ENCODE measurements at regions not wholly inside any gene's neighbourhood (a gene's known extent, or its start where the extent isn't known, plus 50 kb on each side); places are given as distances from the start of the nearest gene placed in this dataset.

GRCh38 chr12:107610021-107610859, 75.4 kb upstream of the PWP1 start:
- Histone ChIP-seq H4K8ac (replicated peaks; ENCODE audit: insufficient read length, low read depth, low read length) (no peak overlapping the region), H2BK12ac (ENCODE audit: insufficient read length, low read depth, low read length) (no peak overlapping the region), H3K4me1 (ENCODE audit: insufficient read depth, low read length) (no peaks in the 10 kb centered on the region; the same call in 1 of the 2 replicates), H3T11ph (ENCODE audit: low read length) (no peak overlapping the region), H3K79me2 (ENCODE audit: insufficient read depth, low read length) (no peaks in the 10 kb centered on the region), H3K18ac (ENCODE audit: insufficient read length, low read depth, low read length) (peak overlapping the region; percentile 73), H2BK15ac (ENCODE audit: low read depth, low read length) (no peak overlapping the region), H3K9me3 (ENCODE audit: control insufficient read depth, low read depth, low read length) (no peaks in the 10 kb centered on the region), H4K20me1 (ENCODE audit: control insufficient read depth, insufficient read depth, insufficient read length) (no peaks in the 10 kb centered on the region), H3K14ac (ENCODE audit: insufficient read depth, low read length) (peak overlapping the region; percentile 89; the same call in 1 of the 2 replicates), H3K23me2 (ENCODE audit: insufficient read length, low read depth, low read length, poor library complexity, severe bottlenecking) (no peaks in the 10 kb centered on the region), H2AFZ (ENCODE audit: low read length) (peak overlapping the region; percentile 61), H4K91ac (ENCODE audit: insufficient read length, low read depth, low read length) (no peak overlapping the region), H3K4me2 (ENCODE audit: insufficient read depth, insufficient read length, low read length) (peak overlapping the region; percentile 64), H3K23ac (ENCODE audit: insufficient read length, low read depth, low read length) (no peak overlapping the region), H3K9ac (ENCODE audit: extremely low read depth, insufficient read length, low read length) (peak overlapping the region; percentile 59), H3K27me3 (ENCODE audit: insufficient read depth, low read length) (no peaks in the 10 kb centered on the region), H3K27ac (ENCODE audit: insufficient read length, low read depth, low read length) (no peak overlapping the region), H2BK20ac (ENCODE audit: low read depth, low read length, poor library complexity, severe bottlenecking) (no peak overlapping the region), H2AK5ac (ENCODE audit: insufficient read length, low read length) (no peak overlapping the region), H2BK5ac (ENCODE audit: insufficient read length, low read length) (no peak overlapping the region), H3K56ac (ENCODE audit: insufficient read length, low read depth, low read length) (no peak overlapping the region), H2BK120ac (ENCODE audit: low read depth, low read length, poor library complexity, severe bottlenecking) (no peak overlapping the region), H3K4ac (ENCODE audit: low read depth, low read length) (no peak overlapping the region), H3K79me1 (ENCODE audit: insufficient read depth, low read depth, low read length, poor library complexity, severe bottlenecking) (no peaks in the 10 kb centered on the region), H4K5ac (ENCODE audit: insufficient read length, low read depth, low read length) (no peak overlapping the region)
- peak overlapping the region; percentile 46 to 62 for H3K4me3 Mint-ChIP-seq
- H3K27me3 Mint-ChIP-seq (ENCODE audit: low read depth): peaks cover 3% of the 10 kb centered on the region
- TF ChIP-seq, protein P1, sequence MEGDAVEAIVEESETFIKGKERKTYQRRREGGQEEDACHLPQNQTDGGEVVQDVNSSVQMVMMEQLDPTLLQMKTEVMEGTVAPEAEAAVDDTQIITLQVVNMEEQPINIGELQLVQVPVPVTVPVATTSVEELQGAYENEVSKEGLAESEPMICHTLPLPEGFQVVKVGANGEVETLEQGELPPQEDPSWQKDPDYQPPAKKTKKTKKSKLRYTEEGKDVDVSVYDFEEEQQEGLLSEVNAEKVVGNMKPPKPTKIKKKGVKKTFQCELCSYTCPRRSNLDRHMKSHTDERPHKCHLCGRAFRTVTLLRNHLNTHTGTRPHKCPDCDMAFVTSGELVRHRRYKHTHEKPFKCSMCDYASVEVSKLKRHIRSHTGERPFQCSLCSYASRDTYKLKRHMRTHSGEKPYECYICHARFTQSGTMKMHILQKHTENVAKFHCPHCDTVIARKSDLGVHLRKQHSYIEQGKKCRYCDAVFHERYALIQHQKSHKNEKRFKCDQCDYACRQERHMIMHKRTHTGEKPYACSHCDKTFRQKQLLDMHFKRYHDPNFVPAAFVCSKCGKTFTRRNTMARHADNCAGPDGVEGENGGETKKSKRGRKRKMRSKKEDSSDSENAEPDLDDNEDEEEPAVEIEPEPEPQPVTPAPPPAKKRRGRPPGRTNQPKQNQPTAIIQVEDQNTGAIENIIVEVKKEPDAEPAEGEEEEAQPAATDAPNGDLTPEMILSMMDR (conservative IDR thresholded peaks at IDR 0.05): peak; percentile 89
- H3K27ac Mint-ChIP-seq: peak overlapping the region in 2 of 3 experiments; percentile 50 to 63; a peak in 3 of 7 replicates
- DNase-seq: peak; percentile 85
- H3K9me3 Mint-ChIP-seq: no peaks in the 10 kb centered on the region; a peak in 1 of 5 replicates
- WGBS (ENCODE audit: extremely low coverage, insufficient read length, low lambda C conversion rate): no CpG with 5 or more reads among the region's 20 CpGs
- peaks cover 24% of the 10 kb centered on the region in 2 experiments for H3K4me1 Mint-ChIP-seq
- H3K36me3 Mint-ChIP-seq (ENCODE audit: insufficient read depth in 1 of 3, low read depth in 3 of 3): no peaks in the 10 kb centered on the region; a peak in 1 of 7 replicates

Measured in H9 (cell line).